ENCODE measurements at regions not wholly inside any gene's neighbourhood (a gene's known extent, or its start where the extent isn't known, plus 50 kb on each side); places are given as distances from the start of the nearest gene placed in this dataset.

DNA sequence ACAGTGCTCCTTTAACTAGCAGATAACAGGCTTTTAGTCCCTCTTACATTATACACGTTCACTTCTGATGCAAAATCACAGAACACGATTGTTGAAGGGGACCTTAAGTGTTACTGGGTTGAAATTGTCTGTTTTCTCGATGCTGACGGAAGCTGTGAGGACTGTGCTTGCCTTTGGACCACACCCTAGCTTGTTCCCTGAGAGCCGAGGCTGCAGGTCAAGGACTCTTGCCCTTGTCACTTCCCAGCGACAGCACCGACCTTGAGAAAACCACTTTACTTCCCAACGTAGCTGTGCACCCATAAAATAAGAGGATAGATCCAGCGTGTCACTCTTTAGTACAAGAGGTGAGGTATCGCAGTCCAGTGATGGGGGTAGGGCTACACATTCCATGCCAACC, 701.0 kb downstream of the DCDC2C start:
- in situ Hi-C loops (cut with MboI; ENCODE audit: low pct_unique_long_range_greater_than_20kb, low sequenced_read_pairs, unreplicated experiment) = no loop called here
- DNase-seq (ENCODE audit: low spot score) = no peak
- TF ChIP-seq, protein P1, sequence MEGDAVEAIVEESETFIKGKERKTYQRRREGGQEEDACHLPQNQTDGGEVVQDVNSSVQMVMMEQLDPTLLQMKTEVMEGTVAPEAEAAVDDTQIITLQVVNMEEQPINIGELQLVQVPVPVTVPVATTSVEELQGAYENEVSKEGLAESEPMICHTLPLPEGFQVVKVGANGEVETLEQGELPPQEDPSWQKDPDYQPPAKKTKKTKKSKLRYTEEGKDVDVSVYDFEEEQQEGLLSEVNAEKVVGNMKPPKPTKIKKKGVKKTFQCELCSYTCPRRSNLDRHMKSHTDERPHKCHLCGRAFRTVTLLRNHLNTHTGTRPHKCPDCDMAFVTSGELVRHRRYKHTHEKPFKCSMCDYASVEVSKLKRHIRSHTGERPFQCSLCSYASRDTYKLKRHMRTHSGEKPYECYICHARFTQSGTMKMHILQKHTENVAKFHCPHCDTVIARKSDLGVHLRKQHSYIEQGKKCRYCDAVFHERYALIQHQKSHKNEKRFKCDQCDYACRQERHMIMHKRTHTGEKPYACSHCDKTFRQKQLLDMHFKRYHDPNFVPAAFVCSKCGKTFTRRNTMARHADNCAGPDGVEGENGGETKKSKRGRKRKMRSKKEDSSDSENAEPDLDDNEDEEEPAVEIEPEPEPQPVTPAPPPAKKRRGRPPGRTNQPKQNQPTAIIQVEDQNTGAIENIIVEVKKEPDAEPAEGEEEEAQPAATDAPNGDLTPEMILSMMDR (IDR thresholded peaks at IDR 0.05; ENCODE audit: extremely low read depth, insufficient read depth, missing control alignments) = no peak

DNA sequence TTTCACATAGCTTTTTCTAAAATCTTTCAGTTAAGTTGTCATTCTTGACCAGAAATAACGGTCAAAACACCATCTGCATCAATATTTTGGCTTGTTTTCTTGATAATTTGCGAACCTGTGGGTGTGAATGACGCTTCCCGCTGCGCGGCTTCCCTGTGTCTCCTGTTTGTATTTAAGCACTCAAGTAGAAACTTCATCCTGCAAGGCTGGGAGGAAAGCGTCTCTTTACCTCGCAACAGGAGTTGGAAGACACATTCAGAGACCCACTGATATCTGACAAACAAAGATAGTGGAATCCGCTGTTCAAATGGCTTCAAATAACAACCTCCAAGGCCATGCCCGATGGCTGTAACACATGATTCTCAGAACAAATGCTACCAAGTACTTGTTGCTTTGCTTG, 704.9 kb downstream of the DCDC2C start:
- no peak for DNase-seq (ENCODE audit: low spot score)
- in situ Hi-C loops (cut with MboI; ENCODE audit: low pct_unique_long_range_greater_than_20kb, low sequenced_read_pairs, unreplicated experiment) = no loop called here
- TF ChIP-seq, protein P1 (IDR thresholded peaks at IDR 0.05; ENCODE audit: extremely low read depth, insufficient read depth, missing control alignments) = no peak

DNA sequence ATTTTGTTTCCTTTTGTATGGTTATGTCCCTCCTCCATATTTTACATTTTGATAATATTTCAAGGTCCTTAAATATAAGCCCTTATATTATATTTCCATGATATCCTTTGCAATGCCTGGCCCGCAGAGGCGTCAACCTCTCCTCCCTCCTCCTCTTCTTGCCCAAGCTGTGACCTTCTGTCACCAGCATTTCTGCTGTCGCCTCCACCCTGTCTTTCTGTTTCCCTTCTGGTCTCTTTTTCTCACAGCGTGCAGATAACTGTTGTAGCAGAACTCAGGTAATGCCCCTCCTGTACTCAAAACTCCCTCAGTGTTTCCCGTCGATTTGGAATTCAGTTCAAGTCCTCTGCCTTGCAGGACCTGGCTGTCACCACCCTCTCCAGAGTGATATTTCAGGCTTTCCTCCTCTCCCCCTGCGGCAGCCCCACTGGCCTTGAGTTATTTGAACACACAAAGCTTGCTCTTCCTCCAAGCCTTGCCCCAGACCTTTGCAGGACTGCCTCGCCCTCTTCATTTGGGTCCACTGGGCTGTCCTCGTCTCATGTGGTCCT, 709.3 kb downstream of the DCDC2C start:
- no peak for DNase-seq (ENCODE audit: low spot score)
- in situ Hi-C loops (cut with MboI; ENCODE audit: low pct_unique_long_range_greater_than_20kb, low sequenced_read_pairs, unreplicated experiment) = no loop called here
- TF ChIP-seq, protein P1 (IDR thresholded peaks at IDR 0.05; ENCODE audit: extremely low read depth, insufficient read depth, missing control alignments) = no peak

DNA sequence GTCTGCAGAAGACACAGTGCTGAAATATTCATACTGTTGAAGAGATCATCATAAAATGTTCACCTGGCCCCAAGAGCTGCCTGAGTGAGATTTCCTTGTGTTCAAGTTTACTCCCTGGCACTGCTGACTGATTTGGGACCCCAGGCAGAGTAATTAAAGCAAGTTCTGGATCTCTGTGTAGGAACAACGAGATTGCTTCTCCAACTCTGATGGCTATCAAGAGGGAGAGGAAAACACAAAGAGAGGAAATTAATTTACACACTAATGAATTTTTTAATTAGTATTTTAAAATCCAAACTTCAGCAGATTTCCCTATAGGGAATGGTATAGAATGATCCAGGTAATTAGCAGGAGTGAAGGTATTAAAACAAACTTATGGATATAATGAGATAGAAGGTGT, 711.8 kb downstream of the DCDC2C start:
- no peak for DNase-seq (ENCODE audit: low spot score)
- TF ChIP-seq, protein P1 (IDR thresholded peaks at IDR 0.05; ENCODE audit: extremely low read depth, insufficient read depth, missing control alignments) = no peak
- in situ Hi-C loops (cut with MboI; ENCODE audit: low pct_unique_long_range_greater_than_20kb, low sequenced_read_pairs, unreplicated experiment) = no loop called here

DNA sequence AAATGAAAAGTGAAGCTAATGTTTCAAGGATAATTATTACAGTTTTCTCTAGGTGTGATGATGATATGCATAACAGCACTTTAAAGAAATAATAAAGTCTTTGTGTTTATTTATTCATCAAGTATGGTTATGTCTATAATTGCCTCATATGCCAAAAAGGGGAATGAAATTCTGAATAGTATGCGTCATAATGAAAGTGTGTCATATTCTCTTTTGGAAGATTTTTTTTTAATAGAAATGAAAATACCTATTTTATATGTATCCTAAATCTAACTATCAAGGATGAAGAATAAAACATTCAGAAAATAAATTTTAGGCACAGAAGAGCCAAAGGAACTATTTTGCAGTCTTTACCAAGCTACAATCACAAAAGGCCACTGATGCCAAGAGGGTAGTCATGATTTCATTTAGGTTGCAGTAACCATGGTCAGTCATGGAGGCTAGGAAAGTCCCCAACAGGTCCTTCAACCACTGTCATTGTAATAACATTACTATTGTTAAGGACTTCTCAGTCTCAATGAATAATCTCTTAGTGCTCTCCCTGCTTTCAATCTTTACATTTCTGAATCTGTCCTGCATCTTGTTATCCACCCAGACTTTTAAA, 712.5 kb downstream of the DCDC2C start:
- in situ Hi-C loops (cut with MboI; ENCODE audit: low pct_unique_long_range_greater_than_20kb, low sequenced_read_pairs, unreplicated experiment) = no loop called here
- DNase-seq (ENCODE audit: low spot score) = no peak
- TF ChIP-seq, protein P1 (IDR thresholded peaks at IDR 0.05; ENCODE audit: extremely low read depth, insufficient read depth, missing control alignments) = no peak

DNA sequence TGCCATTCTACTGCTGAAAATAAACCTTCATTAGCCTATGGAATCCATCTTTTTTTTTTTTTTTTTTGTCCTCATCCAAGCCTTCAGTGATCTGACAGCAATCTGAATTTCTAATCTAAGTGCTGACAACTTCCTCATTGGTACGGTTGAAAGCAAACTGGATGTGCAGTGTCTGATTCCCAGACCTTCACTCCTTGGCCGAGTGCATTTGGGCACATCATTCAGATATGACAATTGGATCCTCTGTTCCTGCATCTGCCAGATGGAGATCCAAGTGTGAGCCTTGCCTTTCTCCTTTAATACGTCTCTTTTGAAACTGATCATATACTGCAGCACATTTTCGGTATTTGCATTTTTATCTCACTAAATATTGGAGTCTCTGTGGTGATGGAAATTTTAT, 713.1 kb downstream of the DCDC2C start:
- no peak for DNase-seq (ENCODE audit: low spot score)
- TF ChIP-seq, protein P1 (IDR thresholded peaks at IDR 0.05; ENCODE audit: extremely low read depth, insufficient read depth, missing control alignments) = no peak
- in situ Hi-C loops (cut with MboI; ENCODE audit: low pct_unique_long_range_greater_than_20kb, low sequenced_read_pairs, unreplicated experiment) = no loop called here
